Neural cell (in vitro differentiated cells): ENCODE measurements at regions not wholly inside any gene's neighbourhood (a gene's known extent, or its start where the extent isn't known, plus 50 kb on each side); places are given as distances from the start of the nearest gene placed in this dataset.

Experiments
- H2AFZ ChIP-seq: fragments of 200-600, 300-800 bp; sonication (generic), shearing (Covaris generic); 2 replicates; pipeline ENCODE4 v1.6.0; 2014; ENCODE audit warnings: low read depth, mild to moderate bottlenecking, antibody characterized with exemption, low read length, moderate library complexity
- H3F3A ChIP-seq: fragments of 200-600 bp; shearing (Covaris generic); 2 replicates; pipeline ENCODE4 v1.6.1; 2016; ENCODE audit warnings: mild to moderate bottlenecking, moderate library complexity, mixed read lengths, antibody characterized with exemption, low read length; ENCODE audit not compliant: insufficient read depth, poor library complexity, severe bottlenecking
- H3K27ac ChIP-seq: fragments of 200-600, 300-800 bp; sonication (generic), shearing (Covaris generic); 2 replicates; pipeline ENCODE4 v1.5.1; 2014; ENCODE audit warnings: mild to moderate bottlenecking, low read length, moderate library complexity
- H3K27me3 ChIP-seq: fragments of 300-800, 200-600 bp; sonication (generic), shearing (Covaris generic); 2 replicates; pipeline ENCODE4 v1.6.0; 2014; ENCODE audit warnings: mild to moderate bottlenecking, low read depth, low read length, moderate library complexity; ENCODE audit not compliant: insufficient read depth
- H3K36me3 ChIP-seq: fragments of 300-800, 200-600 bp; sonication (generic), shearing (Covaris generic); 2 replicates; pipeline ENCODE4 v1.5.1; 2014; ENCODE audit warnings: mild to moderate bottlenecking, antibody characterized with exemption, low read length, moderate library complexity; ENCODE audit not compliant: insufficient read depth
- H3K4me2 ChIP-seq: fragments of 300-800, 200-600 bp; sonication (generic), shearing (Covaris generic); 2 replicates; pipeline ENCODE4 v1.6.0; 2014; ENCODE audit warnings: mild to moderate bottlenecking, low read length
- H3K4me3 ChIP-seq: fragments of 300-800, 200-600 bp; sonication (generic), shearing (Covaris generic); 2 replicates; pipeline ENCODE4 v1.5.1; 2014; ENCODE audit warnings: mild to moderate bottlenecking, low read length, moderate library complexity
- H3K79me2 ChIP-seq: fragments of 200-600 bp; shearing (Covaris generic); replicated peaks from 2 replicates; pipeline ENCODE4 v1.6.0; 2014; ENCODE audit warnings: mild to moderate bottlenecking, low read length, moderate library complexity; ENCODE audit not compliant: insufficient read depth
- H3K9ac ChIP-seq: fragments of 300-800, 200-600 bp; sonication (generic), shearing (Covaris generic); 2 replicates; pipeline ENCODE4 v1.6.1; 2016; ENCODE audit warnings: mild to moderate bottlenecking, low read length, mixed read lengths
- H3K9me2 ChIP-seq: fragments of 200-600 bp; shearing (Covaris generic); 2 replicates; pipeline ENCODE4 v1.6.1; 2016; ENCODE audit warnings: mild to moderate bottlenecking, low read length, mixed read lengths; ENCODE audit not compliant: insufficient read depth
- H3K9me3 ChIP-seq: fragments of 200-600, 300-800 bp; sonication (generic), shearing (Covaris generic); 2 replicates; pipeline ENCODE4 v1.6.1; 2016; ENCODE audit warnings: mild to moderate bottlenecking, mixed run types, low read length, moderate library complexity, mixed read lengths
- H4K20me1 ChIP-seq: fragments of 200-600 bp; shearing (Covaris generic); 2 replicates; pipeline ENCODE4 v1.6.1; 2016; ENCODE audit warnings: mild to moderate bottlenecking, mixed run types; ENCODE audit not compliant: insufficient read depth
- CTCF ChIP-seq: fragments of 450-650 bp; IDR thresholded peaks from 2 replicates; pipeline ENCODE4 v1.5.1; 2014; ENCODE audit warnings: antibody characterized with exemption, mild to moderate bottlenecking, moderate library complexity; ENCODE audit not compliant: poor library complexity, severe bottlenecking
- EP300 ChIP-seq: fragments of 450-650 bp; conservative IDR thresholded peaks from 2 replicates; pipeline ENCODE4 v1.6.1; 2014; ENCODE audit warnings: antibody characterized with exemption, mild to moderate bottlenecking, moderate library complexity; ENCODE audit not compliant: poor library complexity, severe bottlenecking
- EZH2 ChIP-seq: fragments of 200-600, 300-800 bp; shearing (Covaris generic), sonication (generic); IDR thresholded peaks from 2 replicates; pipeline ENCODE4 v1.6.1; 2014; ENCODE audit warnings: antibody characterized with exemption, low read length, borderline replicate concordance, mild to moderate bottlenecking; ENCODE audit not compliant: insufficient read depth, poor library complexity, severe bottlenecking
- MXI1 ChIP-seq: fragments of 450-650 bp; conservative IDR thresholded peaks from 2 replicates; pipeline ENCODE4 v1.6.1; 2014; ENCODE audit warnings: antibody characterized with exemption, mild to moderate bottlenecking; ENCODE audit not compliant: poor library complexity, severe bottlenecking
- POLR2AphosphoS5 ChIP-seq: IDR thresholded peaks from 2 replicates; pipeline ENCODE4 v1.6.1; 2012
- RAD21 ChIP-seq: fragments of 450-650 bp; conservative IDR thresholded peaks from 2 replicates; pipeline ENCODE4 v1.6.1; 2014; ENCODE audit warnings: antibody characterized with exemption, mild to moderate bottlenecking, moderate library complexity
- REST ChIP-seq: IDR thresholded peaks from 2 replicates; pipeline ENCODE4 v1.6.1; 2012; ENCODE audit warnings: borderline replicate concordance
- SMC3 ChIP-seq: fragments of 450-650 bp; conservative IDR thresholded peaks from 2 replicates; pipeline ENCODE4 v1.6.1; 2014; ENCODE audit warnings: antibody characterized with exemption, mild to moderate bottlenecking, moderate library complexity; ENCODE audit not compliant: poor library complexity
- TAF1 ChIP-seq: IDR thresholded peaks from 2 replicates; pipeline ENCODE4 v1.6.1; 2012; ENCODE audit warnings: low read depth

DNA sequence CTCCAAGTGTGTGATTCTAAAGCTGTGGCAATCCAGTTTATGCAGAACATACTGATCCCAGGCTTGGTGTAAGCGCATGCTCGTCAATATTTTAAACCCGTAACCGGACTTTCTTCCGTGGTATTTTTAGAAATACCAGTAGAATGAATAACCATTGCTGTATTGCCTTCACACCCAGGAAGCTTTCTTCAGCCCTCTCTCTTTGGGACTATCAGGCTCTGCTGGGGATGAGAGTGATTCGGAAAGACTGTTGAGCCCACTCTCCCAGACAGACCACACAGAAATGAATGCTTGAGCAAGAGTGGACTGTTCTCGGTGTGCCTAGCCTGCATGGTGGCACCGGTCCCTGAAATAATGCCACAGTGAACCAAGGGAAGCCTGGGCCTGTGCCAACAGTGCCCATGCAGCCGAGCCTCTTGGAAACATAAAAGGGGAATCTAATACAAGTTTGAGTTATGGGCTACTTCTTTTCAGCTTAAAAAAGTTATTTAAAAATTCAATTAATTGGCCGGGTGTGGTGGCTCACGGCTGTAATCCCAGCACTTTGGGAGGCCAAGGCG is 89.9 kb upstream of the ELAC2 start:
- Histone ChIP-seq H2AFZ (no peak overlapping the region), H3K9ac (no peak overlapping the region), H3K9me2 (no peaks in the 10 kb centered on the region), H4K20me1 (no peaks in the 10 kb centered on the region), H3F3A (no peaks in the 10 kb centered on the region), H3K79me2 (no peaks in the 10 kb centered on the region), H3K27ac (no peak overlapping the region), H3K4me2 (no peak overlapping the region), H3K4me3 (no peak overlapping the region), H3K36me3 (no peaks in the 10 kb centered on the region), H3K9me3 (no peaks in the 10 kb centered on the region), H3K27me3 (no peaks in the 10 kb centered on the region)
- TF ChIP-seq CTCF (no peak), SMC3 (no peak), POLR2AphosphoS5 (no peak), EZH2 (no peak), EP300 (no peak), RAD21 (no peak), MXI1 (no peak), REST (no peak), TAF1 (no peak)

GRCh38 chr17:13106171-13106570 is 88.3 kb upstream of the ELAC2 start:
- H3F3A ChIP-seq: no peaks in the 10 kb centered on the region
- TF ChIP-seq POLR2AphosphoS5 (no peak), SMC3 (no peak), REST (no peak)
- H3K36me3 ChIP-seq: no peaks in the 10 kb centered on the region
- H4K20me1 ChIP-seq: no peaks in the 10 kb centered on the region
- H3K27me3 ChIP-seq: no peaks in the 10 kb centered on the region
- H3K9ac ChIP-seq: no peak overlapping the region
- no peak overlapping the region for H3K27ac ChIP-seq
- H3K9me3 ChIP-seq: no peaks in the 10 kb centered on the region
- no peak overlapping the region for H3K4me3 ChIP-seq
- no peak overlapping the region for H2AFZ ChIP-seq
- no peaks in the 10 kb centered on the region for H3K79me2 ChIP-seq
- H3K9me2 ChIP-seq: no peaks in the 10 kb centered on the region
- H3K4me2 ChIP-seq: no peak overlapping the region
